GM23248 (cell line): ENCODE measurements at regions not wholly inside any gene's neighbourhood (a gene's known extent, or its start where the extent isn't known, plus 50 kb on each side); places are given as distances from the start of the nearest gene placed in this dataset.

Experiments used
- DNase-seq: peaks from one replicate; pipeline ENCODE4 v3.0.0-alpha.2; 2015
- H2AFZ ChIP-seq: fragments of 200-600 bp; sonication (generic); 2 replicates; pipeline ENCODE4 v1.6.1; 2016; ENCODE audit warnings: antibody characterized with exemption
- H3F3A ChIP-seq: fragments of 200-600 bp; sonication (generic); 2 replicates; pipeline ENCODE4 v1.6.1; 2016; ENCODE audit warnings: mild to moderate bottlenecking, antibody characterized with exemption, mixed run types; ENCODE audit not compliant: insufficient read depth
- H3K27ac ChIP-seq: fragments of 200-600 bp; sonication (generic); 2 replicates; pipeline ENCODE4 v1.5.1; 2016; ENCODE audit warnings: mild to moderate bottlenecking
- H3K27me3 ChIP-seq: fragments of 200-600 bp; sonication (generic); replicated peaks from 2 replicates; pipeline ENCODE4 v1.6.1; 2016; ENCODE audit warnings: mild to moderate bottlenecking; ENCODE audit not compliant: insufficient read depth
- H3K36me3 ChIP-seq: fragments of 200-600 bp; sonication (generic); 2 replicates; pipeline ENCODE4 v1.6.1; 2016; ENCODE audit warnings: low read depth, mild to moderate bottlenecking
- H3K4me1 ChIP-seq: fragments of 200-600 bp; sonication (generic); 2 replicates; pipeline ENCODE4 v1.6.1; 2016; ENCODE audit warnings: mild to moderate bottlenecking; ENCODE audit not compliant: insufficient read depth
- H3K4me2 ChIP-seq: fragments of 200-600 bp; sonication (generic); one replicate; pipeline ENCODE4 v1.6.1; 2016; ENCODE audit warnings: mild to moderate bottlenecking; ENCODE audit not compliant: unreplicated experiment
- H3K4me3 ChIP-seq: fragments of 200-600 bp; sonication (generic); 2 replicates; pipeline ENCODE4 v1.5.1; 2016; ENCODE audit warnings: mild to moderate bottlenecking
- H3K79me2 ChIP-seq: fragments of 200-600 bp; sonication (generic); 2 replicates; pipeline ENCODE4 v1.6.1; 2016; ENCODE audit warnings: mild to moderate bottlenecking; ENCODE audit not compliant: insufficient read depth
- H3K9ac ChIP-seq: fragments of 200-600 bp; sonication (generic); 2 replicates; pipeline ENCODE4 v1.6.1; 2016; ENCODE audit warnings: mild to moderate bottlenecking
- H3K9me2 ChIP-seq: fragments of 200-600 bp; sonication (generic); 2 replicates; pipeline ENCODE4 v1.6.1; 2016; ENCODE audit warnings: mixed run types, mild to moderate bottlenecking, moderate library complexity; ENCODE audit not compliant: insufficient read depth
- H3K9me3 ChIP-seq: fragments of 200-600 bp; sonication (generic); one replicate; pipeline ENCODE4 v1.6.1; 2017; ENCODE audit warnings: low read depth
- H4K20me1 ChIP-seq: fragments of 200-600 bp; sonication (generic); 2 replicates; pipeline ENCODE4 v1.6.0; 2016; ENCODE audit not compliant: insufficient read depth
- EZH2 ChIP-seq: fragments of 200-600 bp; sonication (generic); IDR thresholded peaks from 2 replicates; pipeline ENCODE4 v1.6.1; 2018; ENCODE audit warnings: antibody characterized with exemption, mild to moderate bottlenecking; ENCODE audit not compliant: insufficient read depth, poor library complexity, severe bottlenecking
- EZH2phosphoT487 ChIP-seq: fragments of 200-600 bp; sonication (generic); IDR thresholded peaks from 2 replicates; pipeline ENCODE4 v1.6.1; 2018; ENCODE audit warnings: antibody characterized with exemption, moderate library complexity, mild to moderate bottlenecking, low read depth; ENCODE audit not compliant: insufficient read depth
- WGBS, 2 experiments: methylation state at CpG; one replicate each; pipeline ENCODE4 v1.1.6; 2015 to 2017; ENCODE audit warnings: low lambda C conversion rate in 2 of 2, low coverage in 1 of 2; ENCODE audit errors: missing lambda C conversion rate in 2 of 2; 5-methylcytosine and 5-hydroxymethylcytosine counted together
- in situ Hi-C: fragments of 300-500 bp; cut with MboI; formaldehyde crosslinking; loops from 2 replicates; pipeline ENCODE4 v1.15.0; 2020

DNA sequence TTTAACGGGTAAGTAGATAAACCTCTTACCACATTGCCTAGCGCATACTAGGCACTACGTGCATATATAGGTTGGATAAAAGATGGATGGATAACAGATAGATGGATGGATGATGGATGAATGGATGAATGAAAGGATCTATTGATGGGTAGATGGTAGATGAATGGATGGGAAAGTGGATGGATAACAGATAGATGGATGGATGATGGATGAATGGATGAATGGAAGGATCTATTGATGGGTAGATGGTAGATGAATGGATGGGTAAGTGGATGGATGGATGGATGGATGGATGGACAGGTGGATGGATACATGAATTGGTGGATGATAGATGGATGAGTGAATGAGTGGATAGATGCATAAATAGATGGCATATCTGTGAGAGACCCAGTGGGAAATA, 555.0 kb downstream of the MN1 start:
- no peaks in the 10 kb centered on the region for H3K36me3 ChIP-seq
- no peak for TF ChIP-seq EZH2
- no peak overlapping the region for H3K9ac ChIP-seq
- H3K27me3 ChIP-seq: no peaks in the 10 kb centered on the region
- H2AFZ ChIP-seq: no peak overlapping the region
- H3K4me2 ChIP-seq: no peak overlapping the region
- H3K9me3 ChIP-seq: no peaks in the 10 kb centered on the region
- no peak overlapping the region for H3K4me3 ChIP-seq
- no peaks in the 10 kb centered on the region for H3K79me2 ChIP-seq
- H3F3A ChIP-seq: peaks cover 15% of the 10 kb centered on the region
- H3K27ac ChIP-seq: no peak overlapping the region
- 95 to 96% methylated on average over 3 of the region's 3 CpGs for WGBS, 2 experiments
- peaks cover 11% of the 10 kb centered on the region for H3K4me1 ChIP-seq
- no peaks in the 10 kb centered on the region for H4K20me1 ChIP-seq
- no peaks in the 10 kb centered on the region for H3K9me2 ChIP-seq
- no peak for DNase-seq
- in situ Hi-C loops: no loop called here

DNA sequence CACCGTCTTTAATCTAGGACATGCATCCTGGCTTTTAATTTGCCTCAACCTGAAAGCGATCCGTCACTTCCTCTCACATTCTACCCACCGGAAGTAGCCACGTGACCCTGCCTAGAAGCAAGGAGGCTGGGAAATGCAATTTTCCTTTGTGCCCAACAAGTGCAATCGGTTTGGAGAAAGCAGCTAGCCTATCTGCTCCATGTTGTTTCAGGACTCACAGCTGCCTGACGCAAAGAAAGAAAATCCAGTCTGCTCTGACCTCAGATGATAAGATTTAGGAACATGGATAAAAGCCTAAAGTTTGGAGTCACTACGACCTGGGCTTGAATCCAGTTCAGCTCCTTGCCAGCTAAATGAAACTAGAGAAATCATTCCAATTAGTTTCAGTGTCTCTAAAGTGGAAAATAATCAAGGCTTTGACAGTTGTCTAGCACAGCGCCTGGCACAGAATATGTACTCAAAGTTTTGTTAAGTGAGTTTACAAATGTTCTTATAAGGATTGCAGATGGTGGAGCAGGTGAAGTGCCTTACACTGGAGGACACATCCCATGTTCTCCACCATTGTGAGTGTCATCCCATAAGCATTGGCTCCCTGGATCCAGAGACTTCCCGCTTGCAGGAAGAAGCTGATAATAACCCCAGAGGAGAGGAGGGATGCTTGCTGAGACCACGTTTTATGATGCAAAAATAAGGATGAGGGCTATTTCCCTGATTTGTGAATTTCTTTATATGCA, 553.7 kb downstream of the MN1 start:
- 27 to 28% methylated on average over 11 of the region's 11 CpGs for WGBS, 2 experiments
- peak overlapping the region; percentile 72 for H2AFZ ChIP-seq

GRCh38 chr22:27250418-27250817, 551.1 kb downstream of the MN1 start:
- H3K9me3 ChIP-seq: no peaks in the 10 kb centered on the region
- no peak for TF ChIP-seq EZH2phosphoT487
- no peak for TF ChIP-seq EZH2
- peaks cover 17% of the 10 kb centered on the region for H3K4me1 ChIP-seq
- no peak overlapping the region for H3K9ac ChIP-seq
- no peak overlapping the region for H3K4me2 ChIP-seq
- no peaks in the 10 kb centered on the region for H3K36me3 ChIP-seq
- no peaks in the 10 kb centered on the region for H3K79me2 ChIP-seq
- H3K27me3 ChIP-seq: no peaks in the 10 kb centered on the region
- peaks cover 31% of the 10 kb centered on the region for H3F3A ChIP-seq
- in situ Hi-C loops: no loop called here
- DNase-seq: no peak
- no peaks in the 10 kb centered on the region for H3K9me2 ChIP-seq
- no peak overlapping the region for H3K4me3 ChIP-seq
- H3K27ac ChIP-seq: no peak overlapping the region
- H4K20me1 ChIP-seq: no peaks in the 10 kb centered on the region
- no peak overlapping the region for H2AFZ ChIP-seq
- WGBS, 2 experiments: 94 to 96% methylated on average over 5 of the region's 5 CpGs

More for the DNA sequence above, 553.7 kb downstream of the MN1 start:
- Histone ChIP-seq H3K27me3 (no peaks in the 10 kb centered on the region), H3F3A (peaks cover 26% of the 10 kb centered on the region), H3K9ac (no peak overlapping the region), H3K4me3 (0 out of 2 replicates have a peak overlapping the region, but pooled peaks have one; percentile 5), H4K20me1 (no peaks in the 10 kb centered on the region), H3K27ac (peak overlapping the region; percentile 33; the same call in 1 of the 2 replicates), H3K4me2 (peak overlapping the region; percentile 69), H3K9me3 (no peaks in the 10 kb centered on the region), H3K9me2 (no peaks in the 10 kb centered on the region), H3K36me3 (no peaks in the 10 kb centered on the region), H3K79me2 (no peaks in the 10 kb centered on the region), H3K4me1 (peaks cover 17% of the 10 kb centered on the region)
- in situ Hi-C loops: no loop called here
- peak; percentile 48 for DNase-seq
- no peak for TF ChIP-seq EZH2phosphoT487
- TF ChIP-seq EZH2: no peak

- Histone ChIP-seq H3K4me2 (no peak overlapping the region), H3K79me2 (no peaks in the 10 kb centered on the region), H3K9me2 (no peaks in the 10 kb centered on the region), H3K9me3 (no peaks in the 10 kb centered on the region), H2AFZ (no peak overlapping the region), H3K4me1 (peaks cover 17% of the 10 kb centered on the region), H4K20me1 (no peaks in the 10 kb centered on the region), H3F3A (peaks cover 31% of the 10 kb centered on the region), H3K27me3 (no peaks in the 10 kb centered on the region), H3K27ac (no peak overlapping the region), H3K9ac (no peak overlapping the region), H3K4me3 (no peak overlapping the region), H3K36me3 (no peaks in the 10 kb centered on the region)
- WGBS, 2 experiments: 96 to 98% methylated on average over 5 of the region's 5 CpGs
- DNase-seq: no peak
- in situ Hi-C loops: no loop called here
- TF ChIP-seq EZH2phosphoT487: no peak
- no peak for TF ChIP-seq EZH2
Observed at GRCh38 chr22:27250886-27251285, 550.7 kb downstream of the MN1 start.
